ENCODE measurements at regions not wholly inside any gene's neighbourhood (a gene's known extent, or its start where the extent isn't known, plus 50 kb on each side); places are given as distances from the start of the nearest gene placed in this dataset.

- DNase-seq (ENCODE audit: extremely low spot score), result no peak
- CTCF ChIA-PET, result interaction anchor here (0.7 to 1.2 kb wide), 4 partner anchors 10 to 272 kb away, joined by 3 to 6 read pairs (median 3); no protein-coding TSS in a partner anchor
- peak; percentile 10 for TF ChIP-seq CTCF (IDR thresholded peaks at IDR 0.05; ENCODE audit: control extremely low read depth, extremely low read depth, low read depth, missing control alignments)
- POLR2A ChIA-PET, result no interaction called here
Observed at GRCh38 chr11:31887180-31887579, 76.1 kb upstream of the PAX6 start.

GRCh38 chr11:31884080-31884479, 73.0 kb upstream of the PAX6 start:
- ChIA-PET POLR2A (no interaction called here), CTCF (no interaction called here)
- no peak for TF ChIP-seq CTCF (IDR thresholded peaks at IDR 0.05; ENCODE audit: control extremely low read depth, extremely low read depth, low read depth, missing control alignments)
- no peak for DNase-seq (ENCODE audit: extremely low spot score)

GRCh38 chr11:31883435-31883834, 72.3 kb upstream of the PAX6 start:
- POLR2A ChIA-PET, result no interaction called here
- CTCF ChIA-PET, result no interaction called here

GRCh38 chr11:31882951-31883392, 71.8 kb upstream of the PAX6 start:
- no peak for TF ChIP-seq CTCF (IDR thresholded peaks at IDR 0.05; ENCODE audit: control extremely low read depth, extremely low read depth, low read depth, missing control alignments)
- no peak for DNase-seq (ENCODE audit: extremely low spot score)
- POLR2A ChIA-PET, result no interaction called here
- CTCF ChIA-PET, result interaction anchor here (1.4 to 1.8 kb wide), 2 partner anchors 12 to 75 kb away, joined by 6 to 11 read pairs; no protein-coding TSS in a partner anchor

More at GRCh38 chr11:31883435-31883834, 72.3 kb upstream of the PAX6 start:
- TF ChIP-seq CTCF (IDR thresholded peaks at IDR 0.05; ENCODE audit: control extremely low read depth, extremely low read depth, low read depth, missing control alignments), result no peak
- DNase-seq (ENCODE audit: extremely low spot score), result no peak

- DNase-seq (ENCODE audit: extremely low spot score), result no peak
- ChIA-PET CTCF (interaction anchor here (1.4 to 1.8 kb wide), 2 partner anchors 11 to 76 kb away, joined by 6 to 11 read pairs; no protein-coding TSS in a partner anchor), POLR2A (no interaction called here)
- no peak for TF ChIP-seq CTCF (IDR thresholded peaks at IDR 0.05; ENCODE audit: control extremely low read depth, extremely low read depth, low read depth, missing control alignments)
Observed at GRCh38 chr11:31881825-31882224, 70.7 kb upstream of the PAX6 start.

- CTCF ChIA-PET, result interaction anchor here (1.3 kb wide), 1 partner anchor 482 kb away, joined by 3 read pairs; no protein-coding TSS in a partner anchor
- TF ChIP-seq CTCF (IDR thresholded peaks at IDR 0.05; ENCODE audit: control extremely low read depth, extremely low read depth, low read depth, missing control alignments), result no peak
- DNase-seq (ENCODE audit: extremely low spot score), result no peak
- POLR2A ChIA-PET, result no interaction called here
Observed at GRCh38 chr11:31879681-31880080, 68.6 kb upstream of the PAX6 start.
